ENCODE measurements at regions not wholly inside any gene's neighbourhood (a gene's known extent, or its start where the extent isn't known, plus 50 kb on each side); places are given as distances from the start of the nearest gene placed in this dataset.
"Not testable (repeated sequence)": the region's sequence is repeated elsewhere in the genome, so short reads cannot be mapped to it uniquely, and the experiment has no call there.

DNA sequence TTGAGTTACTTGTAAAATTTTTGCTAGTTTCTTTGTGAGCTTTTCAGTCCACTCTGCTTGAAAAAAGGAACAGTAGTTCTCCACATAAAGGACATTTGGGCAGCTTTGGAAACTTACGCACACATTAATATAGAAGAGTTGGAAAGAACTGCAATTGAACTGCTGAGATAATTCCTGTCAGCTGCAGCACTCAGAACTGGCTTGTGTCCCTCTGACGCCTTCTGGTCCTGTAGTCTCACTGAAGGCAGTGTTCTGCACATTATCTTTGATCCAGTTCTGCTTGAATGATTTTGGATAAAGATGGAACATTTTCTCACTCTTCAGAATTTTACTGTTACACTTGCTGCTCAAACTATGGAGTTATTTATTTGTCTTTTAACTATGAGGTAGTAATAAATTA lies 901.9 kb downstream of the OTOL1 start:
- ATAC-seq = no peak
- DNase-seq = no peak

- ATAC-seq (no peak), DNase-seq (no peak)
Measured at GRCh38 chr3:162400697-162401096, 904.1 kb downstream of the OTOL1 start.

- ATAC-seq, DNase-seq: not testable (repeated sequence)
Measured at GRCh38 chr3:162411556-162411955, 914.9 kb downstream of the OTOL1 start.

GRCh38 chr3:162421721-162422120 lies 925.1 kb downstream of the OTOL1 start:
- DNase-seq (no peak), ATAC-seq (no peak)

- DNase-seq (no peak), ATAC-seq (no peak)
Measured at GRCh38 chr3:162428192-162428591, 931.6 kb downstream of the OTOL1 start.

GRCh38 chr3:162435750-162436149 lies 939.1 kb downstream of the OTOL1 start:
- no peak for ATAC-seq
- DNase-seq = no peak

DNA sequence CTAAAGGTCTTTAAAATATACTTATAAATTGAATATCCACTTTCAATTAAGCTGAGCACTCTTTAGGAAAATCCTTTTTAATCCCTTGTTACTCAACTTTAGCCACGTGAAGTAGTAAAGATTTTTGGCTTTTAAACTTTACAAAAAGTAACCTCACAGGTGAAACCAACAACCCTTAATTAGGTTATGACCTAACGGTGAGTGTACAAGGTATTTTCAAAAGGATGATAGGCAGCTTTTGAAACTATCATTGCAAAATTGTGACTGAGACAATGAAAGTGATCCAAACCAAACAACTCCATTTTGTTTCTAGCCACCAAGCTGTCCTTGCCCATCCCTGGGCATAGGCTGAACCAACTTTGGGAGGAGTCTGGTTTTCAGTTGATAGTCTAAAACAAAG lies 940.2 kb downstream of the OTOL1 start:
- DNase-seq (no peak), ATAC-seq (no peak)

DNA sequence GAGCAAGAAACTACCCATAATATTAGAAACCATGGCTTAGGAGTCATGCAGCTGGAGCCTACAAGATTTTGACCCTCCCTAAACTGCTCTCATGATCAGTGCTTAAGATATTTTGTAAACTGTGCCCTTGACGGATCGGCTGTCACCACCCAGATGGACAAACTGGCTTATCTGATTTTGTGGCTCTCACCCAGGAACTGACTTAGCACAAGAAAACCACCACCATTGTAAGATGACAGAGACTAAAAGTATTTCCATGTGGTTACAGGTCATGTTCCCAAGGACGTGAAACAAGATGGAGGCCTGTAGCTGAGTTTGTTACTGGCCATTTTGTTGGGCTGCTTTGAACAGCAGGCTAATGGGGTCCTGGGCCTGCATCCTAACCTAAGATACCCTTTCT lies 940.9 kb downstream of the OTOL1 start:
- no peak for DNase-seq
- no peak for ATAC-seq

DNA sequence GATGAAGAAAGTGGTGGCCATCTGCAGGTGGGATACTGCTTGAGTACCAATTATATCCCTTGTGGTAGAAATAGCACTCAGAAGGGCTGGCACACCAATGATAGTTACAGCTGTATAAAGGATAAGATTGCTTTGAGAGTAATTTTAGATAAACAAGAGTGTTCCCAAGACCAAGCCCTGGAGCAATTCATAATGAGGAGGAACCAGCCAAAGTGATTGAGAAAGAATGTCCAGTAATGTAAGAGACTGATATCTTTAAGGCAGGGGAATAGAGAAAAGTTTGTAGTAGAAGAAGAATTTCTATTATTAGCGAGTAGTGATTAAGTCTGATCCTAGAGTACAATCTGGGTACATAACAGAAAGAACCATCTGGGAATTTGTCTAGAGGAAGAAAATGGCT lies 945.1 kb downstream of the OTOL1 start:
- DNase-seq (no peak), ATAC-seq (no peak)

- ATAC-seq = no peak
- no peak for DNase-seq
Measured at GRCh38 chr3:162443376-162443775, 946.8 kb downstream of the OTOL1 start.

DNA sequence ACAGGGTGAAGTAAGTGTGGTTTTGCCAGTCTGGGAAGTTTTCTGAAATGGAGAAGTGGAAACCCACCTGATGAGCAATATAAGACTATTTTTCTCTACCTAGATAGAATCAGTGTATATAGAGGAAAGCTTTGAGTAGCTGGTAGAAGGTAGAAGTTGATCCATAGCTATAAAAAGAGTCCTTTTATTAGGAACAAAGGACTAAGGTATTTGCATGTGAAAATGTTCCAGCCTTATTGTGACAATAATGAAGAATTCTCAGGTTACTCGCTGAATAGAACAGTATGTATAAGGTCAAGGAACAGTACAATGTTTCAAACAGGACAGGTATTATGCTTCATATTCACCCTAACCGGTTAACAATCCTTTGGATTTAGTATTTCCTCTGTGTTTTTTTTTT lies 972.2 kb downstream of the OTOL1 start:
- ATAC-seq = no peak
- no peak for DNase-seq

GRCh38 chr3:162487138-162487537 lies 990.5 kb downstream of the OTOL1 start:
- DNase-seq (no peak), ATAC-seq (no peak)

DNA sequence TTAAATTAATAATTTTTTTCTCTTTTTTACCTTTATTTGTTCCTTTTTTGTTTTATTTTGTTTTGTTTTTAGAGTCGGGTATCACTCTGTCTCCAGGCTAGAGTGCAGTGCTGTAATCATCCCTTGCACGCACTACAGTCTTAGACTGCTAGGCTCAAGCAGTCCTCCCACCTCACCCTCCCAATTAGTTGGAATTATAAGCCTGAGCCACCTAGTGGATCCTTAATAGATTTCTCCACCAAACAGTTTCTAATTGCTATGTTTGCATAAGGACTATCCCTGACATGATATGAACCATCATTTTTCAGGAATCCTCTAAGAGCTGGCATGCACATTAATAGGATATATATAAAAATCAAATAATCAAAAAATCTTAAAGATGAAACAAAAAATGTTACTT lies 993.2 kb downstream of the OTOL1 start:
- DNase-seq (no peak), ATAC-seq (no peak)

GRCh38 chr3:162491952-162492351 lies 995.3 kb downstream of the OTOL1 start:
- DNase-seq = no peak
- no peak for ATAC-seq

GRCh38 chr3:162492446-162493081 lies 996.0 kb downstream of the OTOL1 start:
- no peak for DNase-seq
- ATAC-seq = no peak

DNA sequence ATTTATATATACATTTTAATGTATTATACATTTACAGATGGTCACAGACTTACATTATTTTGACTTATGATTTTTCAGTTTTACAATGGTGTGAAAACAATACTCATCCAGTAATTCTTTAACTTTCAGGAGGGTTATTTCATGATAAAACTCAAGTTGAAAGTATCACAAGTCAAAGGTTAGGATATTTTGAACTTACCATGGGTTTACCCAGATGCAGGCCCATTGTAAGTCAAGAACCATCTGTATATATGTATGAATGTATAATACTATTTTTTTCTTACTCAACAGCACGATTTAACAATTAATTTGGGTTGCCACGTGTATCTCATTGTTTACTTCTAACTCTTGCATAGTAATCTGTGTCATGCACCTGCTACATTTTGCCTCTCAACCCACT lies 1002.0 kb downstream of the OTOL1 start:
- DNase-seq (no peak), ATAC-seq (no peak)

GRCh38 chr3:162507397-162507796 lies 1010.8 kb downstream of the OTOL1 start:
- ATAC-seq = no peak

DNA sequence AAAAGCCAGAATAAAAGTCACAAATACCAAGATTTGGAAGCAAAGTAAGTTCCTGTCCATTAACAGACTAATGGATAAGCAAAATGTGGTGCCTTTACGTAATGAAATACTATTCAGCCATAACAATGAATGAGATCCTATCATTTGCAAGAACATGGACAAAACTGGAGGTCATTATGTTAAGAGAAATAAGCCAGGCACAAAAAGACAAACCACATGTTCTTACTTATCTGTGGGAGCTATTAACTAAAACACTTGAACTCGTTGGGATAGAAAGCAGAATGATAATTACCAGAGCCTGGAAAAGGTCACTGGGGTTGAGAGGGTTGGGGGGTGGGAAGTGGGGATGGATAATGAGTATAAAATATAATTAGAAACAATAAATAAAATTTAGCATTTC lies 1015.9 kb downstream of the OTOL1 start:
- no peak for ATAC-seq
- no peak for DNase-seq

More at GRCh38 chr3:162507397-162507796, 1010.8 kb downstream of the OTOL1 start:
- DNase-seq = no peak

GRCh38 chr3:162517110-162517509 lies 1020.5 kb downstream of the OTOL1 start:
- DNase-seq (no peak), ATAC-seq (no peak)

GRCh38 chr3:162521669-162522068 lies 1025.1 kb downstream of the OTOL1 start:
- DNase-seq (no peak), ATAC-seq (no peak)

GRCh38 chr3:162525066-162525742 lies 1028.6 kb downstream of the OTOL1 start:
- ATAC-seq = no peak

GRCh38 chr3:162525771-162526170 lies 1029.2 kb downstream of the OTOL1 start:
- ATAC-seq = no peak

More at GRCh38 chr3:162525066-162525742, 1028.6 kb downstream of the OTOL1 start:
- DNase-seq = no peak

DNA sequence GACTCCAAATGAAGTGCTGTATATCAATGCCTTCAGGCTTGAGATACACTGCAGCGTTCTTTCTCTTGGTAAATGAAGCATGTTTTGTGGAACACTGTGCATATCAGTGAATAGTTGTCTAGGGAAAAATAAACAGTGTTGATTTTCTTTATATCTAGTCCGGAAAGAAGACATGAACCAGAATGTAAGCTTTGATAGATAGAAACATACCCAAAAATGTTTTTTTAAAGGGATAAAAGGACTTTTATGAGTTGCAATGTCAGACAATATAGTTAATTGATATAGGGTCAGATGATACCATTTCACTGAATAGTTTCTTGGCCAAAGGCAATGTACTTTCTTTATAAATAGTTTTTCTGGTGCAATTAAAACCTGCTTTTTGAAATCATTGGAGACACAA lies 1037.8 kb downstream of the OTOL1 start:
- ATAC-seq (no peak), DNase-seq (no peak)

More at GRCh38 chr3:162525771-162526170, 1029.2 kb downstream of the OTOL1 start:
- no peak for DNase-seq

DNA sequence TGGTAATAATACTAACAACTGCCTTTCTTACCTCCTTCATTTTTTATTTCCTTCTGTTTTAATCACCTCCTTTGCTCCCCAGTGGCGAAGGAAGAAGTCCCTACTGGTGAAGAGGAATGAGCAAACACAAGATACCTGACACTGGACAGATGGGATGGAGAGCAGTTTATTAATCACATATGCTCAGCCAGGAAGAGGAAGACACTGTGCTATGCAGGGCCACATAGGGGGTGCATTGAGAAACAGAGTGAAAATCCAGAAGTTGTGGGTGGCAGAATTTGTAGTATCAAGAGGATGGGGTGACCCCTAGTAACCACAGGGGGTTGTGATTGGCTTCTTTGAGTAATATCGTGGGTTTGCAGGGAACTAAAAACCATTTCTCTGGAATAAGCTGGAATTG lies 1041.9 kb downstream of the OTOL1 start:
- DNase-seq = no peak
- ATAC-seq = no peak

Data from stimulated activated naive CD8-positive, alpha-beta T cell treated with anti-CD3 and anti-CD28 coated beads, Interleukin-15, Interleukin-2, amounts not matched to agents 100 U/mL and 50 U/mL, for 24 hours (primary cell).